Keratinocyte (primary cell): ENCODE measurements at regions not wholly inside any gene's neighbourhood (a gene's known extent, or its start where the extent isn't known, plus 50 kb on each side); places are given as distances from the start of the nearest gene placed in this dataset.

ENCODE experiments used
- DNase-seq: peaks from one replicate; pipeline ENCODE4 v3.0.0-alpha.2; 2011; ENCODE audit warnings: low read depth, missing footprints, low spot score
- FAIRE-seq: peaks from 2 replicates; lab custom pipeline; 2011; peaks lifted over from hg19 to GRCh38; lab: Jason Lieb, UNC
- H2AFZ ChIP-seq: 2 replicates; pipeline ENCODE4 v1.6.0; 2012; ENCODE audit warnings: low read length, control low read depth, inconsistent platforms; ENCODE audit not compliant: control insufficient read depth
- H3K27ac ChIP-seq: 2 replicates; pipeline ENCODE4 v1.5.1; 2011; ENCODE audit warnings: low read length; ENCODE audit not compliant: control insufficient read depth, insufficient read depth
- H3K27me3 ChIP-seq: 3 replicates; pipeline ENCODE4 v1.6.0; 2011; ENCODE audit warnings: low read length; ENCODE audit not compliant: control insufficient read depth, insufficient read depth; ENCODE audit errors: extremely low read depth
- H3K36me3 ChIP-seq, 2 experiments: 2 replicates in 1 of 2; 3 replicates in 1 of 2; pipeline ENCODE4 v1.5.1; 2011; ENCODE audit warnings: low read length in 2 of 2, mild to moderate bottlenecking in 1 of 2; ENCODE audit not compliant: control insufficient read depth in 2 of 2, insufficient read depth in 2 of 2; ENCODE audit errors: extremely low read depth in 1 of 2
- H3K4me1 ChIP-seq: 3 replicates; pipeline ENCODE4 v1.5.1; 2011; ENCODE audit warnings: low read length; ENCODE audit not compliant: control insufficient read depth, insufficient read depth; ENCODE audit errors: extremely low read depth
- H3K4me2 ChIP-seq: 3 replicates; pipeline ENCODE4 v1.6.0; 2011; ENCODE audit warnings: low read depth, low read length; ENCODE audit not compliant: control insufficient read depth, insufficient read depth; ENCODE audit errors: extremely low read depth
- H3K4me3 ChIP-seq, 3 experiments: fragments of 200-600 bp in 1 of 3; sonication (generic) in 1 of 3; 2 replicates in 2 of 3; 3 replicates in 1 of 3; pipeline ENCODE4 v1.5.1; 2011 to 2016; ENCODE audit warnings: low read length in 3 of 3, mild to moderate bottlenecking in 3 of 3, control low read depth in 2 of 3, inconsistent platforms in 1 of 3, low read depth in 1 of 3, mixed read lengths in 1 of 3, mixed run types in 1 of 3, moderate library complexity in 1 of 3; ENCODE audit not compliant: control insufficient read depth in 2 of 3, insufficient read depth in 2 of 3; ENCODE audit errors: extremely low read depth in 1 of 3
- H3K79me2 ChIP-seq: 2 replicates; pipeline ENCODE4 v1.6.0; 2012; ENCODE audit warnings: low read length; ENCODE audit not compliant: control insufficient read depth, insufficient read depth
- H3K9ac ChIP-seq: 3 replicates; pipeline ENCODE4 v1.6.0; 2011; ENCODE audit warnings: low read length; ENCODE audit not compliant: control insufficient read depth, insufficient read depth; ENCODE audit errors: extremely low read depth
- H3K9me1 ChIP-seq: 3 replicates; pipeline ENCODE4 v1.6.0; 2011; ENCODE audit warnings: low read length; ENCODE audit not compliant: control insufficient read depth, insufficient read depth; ENCODE audit errors: extremely low read depth
- H3K9me3 ChIP-seq: 2 replicates; pipeline ENCODE4 v1.5.1; 2012; ENCODE audit warnings: low read depth, low read length; ENCODE audit not compliant: control insufficient read depth
- H4K20me1 ChIP-seq: 3 replicates; pipeline ENCODE4 v1.6.0; 2011; ENCODE audit warnings: low read length; ENCODE audit not compliant: control insufficient read depth, insufficient read depth; ENCODE audit errors: extremely low read depth
- CTCF ChIP-seq, 3 experiments: IDR thresholded peaks in 1 of 3; conservative IDR thresholded peaks in 1 of 3; optimal IDR thresholded peaks in 1 of 3; 2 replicates in 2 of 3; 3 replicates in 1 of 3; pipeline versions ENCODE3 to v1.5.1; 2011; ENCODE audit warnings: low read length in 3 of 3, mild to moderate bottlenecking in 3 of 3, moderate library complexity in 2 of 3, control low read depth in 1 of 3, inconsistent platforms in 1 of 3; ENCODE audit not compliant: insufficient read depth in 2 of 3; ENCODE audit errors: extremely low read depth in 1 of 3
- EZH2 ChIP-seq: IDR thresholded peaks from one replicate; pipeline ENCODE4 v1.6.1; 2012; ENCODE audit warnings: inconsistent platforms, mild to moderate bottlenecking, low read length, moderate library complexity
- dilution Hi-C: fragments of 300-500 bp; cut with MboI; formaldehyde crosslinking; loops from one replicate; pipeline ENCODE4 v1.7.0; 2020; ENCODE audit warnings: low sequenced_read_pairs; ENCODE audit not compliant: extremely low pct_ligation_motif_present

GRCh38 chr9:86487838-86488233 is 133.6 kb upstream of the TUT7 start:
- Histone ChIP-seq H3K4me3 (no peak overlapping the region), H3K4me2 (no peak overlapping the region), H3K27me3 (no peaks in the 10 kb centered on the region), H3K9me3 (no peaks in the 10 kb centered on the region), H2AFZ (no peak overlapping the region), H3K9ac (no peak overlapping the region), H3K27ac (no peak overlapping the region), H3K4me1 (peaks cover 4% of the 10 kb centered on the region), H4K20me1 (no peaks in the 10 kb centered on the region), H3K79me2 (no peaks in the 10 kb centered on the region), H3K36me3 (no peaks in the 10 kb centered on the region), H3K9me1 (no peaks in the 10 kb centered on the region)
- FAIRE-seq (no peak), DNase-seq (no peak)
- dilution Hi-C loops, result no loop called here
- TF ChIP-seq CTCF (optimal IDR thresholded peaks at IDR 0.05 in 1 of 3, IDR thresholded peaks at IDR 0.05 in 1 of 3, conservative IDR thresholded peaks at IDR 0.05 in 1 of 3; ENCODE audit: extremely low read depth in 1 of 3, insufficient read depth in 2 of 3, low read length in 3 of 3) (no peak), EZH2 (no peak)

GRCh38 chr9:86486891-86487837 is 133.0 kb upstream of the TUT7 start:
- Histone ChIP-seq H3K4me3 (no peak overlapping the region), H3K9me3 (no peaks in the 10 kb centered on the region), H3K9me1 (no peaks in the 10 kb centered on the region), H3K79me2 (no peaks in the 10 kb centered on the region), H4K20me1 (no peaks in the 10 kb centered on the region), H3K27ac (no peak overlapping the region), H3K27me3 (no peaks in the 10 kb centered on the region), H3K36me3 (no peaks in the 10 kb centered on the region), H3K4me1 (peaks cover 4% of the 10 kb centered on the region), H3K9ac (no peak overlapping the region), H3K4me2 (no peak overlapping the region), H2AFZ (no peak overlapping the region)
- FAIRE-seq (peak; percentile 68), DNase-seq (peak; percentile 23)
- TF ChIP-seq CTCF (optimal IDR thresholded peaks at IDR 0.05 in 1 of 3, IDR thresholded peaks at IDR 0.05 in 1 of 3, conservative IDR thresholded peaks at IDR 0.05 in 1 of 3; ENCODE audit: extremely low read depth in 1 of 3, insufficient read depth in 2 of 3, low read length in 3 of 3) (peak in 2 of 3 experiments; percentile 56 to 59), EZH2 (no peak)
- dilution Hi-C loops, result no loop called here
